Liver (tissue), 8 donors: ENCODE measurements at regions not wholly inside any gene's neighbourhood (a gene's known extent, or its start where the extent isn't known, plus 50 kb on each side); places are given as distances from the start of the nearest gene placed in this dataset.

ENCODE experiments used
- DNase-seq: peaks from one replicate; pipeline ENCODE4 v3.0.0-alpha.2; 2017; ENCODE audit warnings: low spot score
- H3K27ac ChIP-seq, 2 donors: one replicate each; pipeline ENCODE4 v1.7.0; 2013; ENCODE audit warnings: inconsistent platforms in 2 of 2, low read length in 2 of 2, control low read depth in 1 of 2, low read depth in 1 of 2, mild to moderate bottlenecking in 1 of 2
- H3K27me3 ChIP-seq, 4 donors: one replicate each; pipeline versions ENCODE4 v1.6.1 to v1.7.0; 2013; ENCODE audit warnings: low read length in 3 of 4, inconsistent platforms in 1 of 4, mild to moderate bottlenecking in 1 of 4, moderate library complexity in 1 of 4; ENCODE audit not compliant: control insufficient read depth in 4 of 4, insufficient read depth in 4 of 4
- H3K36me3 ChIP-seq, 4 donors: one replicate each; pipeline versions ENCODE4 v1.6.1 to v1.7.0; 2013; ENCODE audit warnings: low read length in 3 of 4, mild to moderate bottlenecking in 3 of 4, low read depth in 1 of 4, moderate library complexity in 1 of 4; ENCODE audit not compliant: control insufficient read depth in 4 of 4, insufficient read depth in 3 of 4
- H3K4me1 ChIP-seq, 4 donors: one replicate each; pipeline versions ENCODE4 v1.6.1 to v1.7.0; 2013; ENCODE audit warnings: low read length in 3 of 4, mild to moderate bottlenecking in 3 of 4, moderate library complexity in 1 of 4; ENCODE audit not compliant: control insufficient read depth in 4 of 4, insufficient read depth in 4 of 4
- H3K4me3 ChIP-seq, 3 donors: one replicate each; pipeline versions ENCODE4 v1.6.1 to v1.7.0; 2013; ENCODE audit warnings: low read length in 3 of 3, control low read depth in 1 of 3, low read depth in 1 of 3, mild to moderate bottlenecking in 1 of 3
- H3K9ac ChIP-seq, 2 donors: one replicate each; pipeline ENCODE4 v1.7.0; 2013; ENCODE audit warnings: low read length in 2 of 2, mild to moderate bottlenecking in 2 of 2, moderate library complexity in 2 of 2, control low read depth in 1 of 2, low read depth in 1 of 2
- H3K9me3 ChIP-seq, 4 donors: one replicate each; pipeline versions ENCODE4 v1.6.1 to v1.7.0; 2013; ENCODE audit warnings: low read length in 3 of 4; ENCODE audit not compliant: control insufficient read depth in 4 of 4
- EGR1 ChIP-seq, 2 donors: IDR thresholded peaks; 2 replicates each; pipeline ENCODE4 v1.6.1; 2016 to 2018; ENCODE audit warnings: antibody characterized with exemption in 2 of 2, low read depth in 2 of 2
- FOXA1 ChIP-seq: IDR thresholded peaks from 2 replicates; pipeline ENCODE4 v1.6.1; 2016; ENCODE audit warnings: antibody characterized with exemption
- FOXA2 ChIP-seq: IDR thresholded peaks from 2 replicates; pipeline ENCODE4 v1.6.1; 2016; ENCODE audit warnings: antibody characterized with exemption
- GABPA ChIP-seq, 2 donors: IDR thresholded peaks in 1 of 2; conservative IDR thresholded peaks in 1 of 2; 2 replicates each; pipeline ENCODE4 v1.6.1; 2016; ENCODE audit warnings: antibody characterized with exemption in 2 of 2, mild to moderate bottlenecking in 1 of 2, moderate library complexity in 1 of 2
- HNF4G ChIP-seq: IDR thresholded peaks from 2 replicates; pipeline ENCODE4 v1.6.1; 2016; ENCODE audit warnings: antibody characterized with exemption
- JUND ChIP-seq, 2 donors: IDR thresholded peaks; 2 replicates each; pipeline ENCODE4 v1.6.1; 2016; ENCODE audit warnings: antibody characterized with exemption in 2 of 2
- NR2F2 ChIP-seq: IDR thresholded peaks from 2 replicates; pipeline ENCODE4 v1.6.1; 2016; ENCODE audit warnings: antibody characterized with exemption
- RAD21 ChIP-seq, 2 donors: IDR thresholded peaks; 2 replicates each; pipeline ENCODE4 v1.6.1; 2016; ENCODE audit warnings: antibody characterized with exemption in 2 of 2, mild to moderate bottlenecking in 2 of 2
- SP1 ChIP-seq: IDR thresholded peaks from 2 replicates; pipeline ENCODE4 v1.6.1; 2018; ENCODE audit warnings: antibody characterized with exemption, mild to moderate bottlenecking
- TAF1 ChIP-seq: conservative IDR thresholded peaks from 2 replicates; pipeline ENCODE4 v1.6.1; 2016; ENCODE audit warnings: antibody characterized with exemption, mild to moderate bottlenecking
- WGBS: extraction: QIAGEN DNeasy Blood & Tissue Kit; methylation state at CpG from one replicate; pipeline ENCODE4 v1.1.7; 2013; 5-methylcytosine and 5-hydroxymethylcytosine counted together
- TF ChIP-seq, protein P1 (sequence below): IDR thresholded peaks from 2 replicates; pipeline ENCODE4 v1.6.1; 2016; ENCODE audit warnings: antibody characterized with exemption, mild to moderate bottlenecking
- TF ChIP-seq, protein P2 (sequence below): fragments of 150-350 bp; IDR thresholded peaks from 2 replicates; pipeline ENCODE4 v1.5.1; 2017; ENCODE audit warnings: improper control_type of control experiment, low read depth, low read length; ENCODE audit not compliant: missing input control
- TF ChIP-seq, protein P3 (sequence below): IDR thresholded peaks from 2 replicates; pipeline ENCODE4 v1.6.1; 2016; ENCODE audit warnings: antibody characterized with exemption
- TF ChIP-seq, protein P4 (sequence below): IDR thresholded peaks from 2 replicates; pipeline ENCODE4 v1.6.1; 2016; ENCODE audit warnings: antibody characterized with exemption
- donor health status: healthy.
- donor health status: healthy.
- donor health status: healthy.
- donor health status: healthy.
- donor health status: healthy.

DNA sequence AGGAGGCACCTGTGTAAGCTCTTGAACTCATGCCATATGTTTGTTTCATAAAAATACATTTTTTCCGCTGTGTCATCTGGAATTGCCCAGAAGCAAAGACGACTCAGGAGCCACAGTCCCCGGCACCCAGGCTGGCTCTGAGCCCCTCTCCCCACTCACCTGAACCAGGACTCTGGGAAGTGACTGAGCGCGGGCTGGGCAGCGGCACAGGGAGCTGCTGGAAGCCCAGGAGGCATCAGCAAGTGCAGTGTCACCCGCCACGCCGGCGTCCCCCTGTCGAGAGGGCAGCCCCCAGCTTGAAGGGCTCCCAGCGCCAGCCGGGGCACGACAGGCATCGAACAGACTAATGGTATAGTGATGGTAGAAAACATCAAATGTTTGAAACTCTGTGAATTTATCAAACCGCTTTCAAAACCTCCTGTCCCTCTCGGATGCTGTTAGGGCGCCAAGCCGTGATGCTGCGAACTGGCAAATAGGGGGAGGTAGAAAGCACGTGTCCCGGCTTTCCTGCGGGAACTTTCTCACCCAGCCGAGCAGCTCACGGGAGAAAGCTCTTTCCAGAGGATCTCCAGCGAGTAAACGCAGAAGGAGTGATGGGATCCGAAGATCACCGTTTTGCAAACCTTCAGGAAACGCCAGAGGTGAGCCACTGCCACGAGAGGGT is 57.8 kb upstream of the COL18A1 start:
- DNase-seq = no peak
- Histone ChIP-seq H3K4me3 (no peak overlapping the region), H3K9me3 (no peaks in the 10 kb centered on the region), H3K27ac (no peak overlapping the region), H3K4me1 (no peaks in the 10 kb centered on the region), H3K36me3 (no peaks in the 10 kb centered on the region), H3K27me3 (no peaks in the 10 kb centered on the region), H3K9ac (no peak overlapping the region)
- TF ChIP-seq FOXA2 = no peak
- TF ChIP-seq, protein P1, sequence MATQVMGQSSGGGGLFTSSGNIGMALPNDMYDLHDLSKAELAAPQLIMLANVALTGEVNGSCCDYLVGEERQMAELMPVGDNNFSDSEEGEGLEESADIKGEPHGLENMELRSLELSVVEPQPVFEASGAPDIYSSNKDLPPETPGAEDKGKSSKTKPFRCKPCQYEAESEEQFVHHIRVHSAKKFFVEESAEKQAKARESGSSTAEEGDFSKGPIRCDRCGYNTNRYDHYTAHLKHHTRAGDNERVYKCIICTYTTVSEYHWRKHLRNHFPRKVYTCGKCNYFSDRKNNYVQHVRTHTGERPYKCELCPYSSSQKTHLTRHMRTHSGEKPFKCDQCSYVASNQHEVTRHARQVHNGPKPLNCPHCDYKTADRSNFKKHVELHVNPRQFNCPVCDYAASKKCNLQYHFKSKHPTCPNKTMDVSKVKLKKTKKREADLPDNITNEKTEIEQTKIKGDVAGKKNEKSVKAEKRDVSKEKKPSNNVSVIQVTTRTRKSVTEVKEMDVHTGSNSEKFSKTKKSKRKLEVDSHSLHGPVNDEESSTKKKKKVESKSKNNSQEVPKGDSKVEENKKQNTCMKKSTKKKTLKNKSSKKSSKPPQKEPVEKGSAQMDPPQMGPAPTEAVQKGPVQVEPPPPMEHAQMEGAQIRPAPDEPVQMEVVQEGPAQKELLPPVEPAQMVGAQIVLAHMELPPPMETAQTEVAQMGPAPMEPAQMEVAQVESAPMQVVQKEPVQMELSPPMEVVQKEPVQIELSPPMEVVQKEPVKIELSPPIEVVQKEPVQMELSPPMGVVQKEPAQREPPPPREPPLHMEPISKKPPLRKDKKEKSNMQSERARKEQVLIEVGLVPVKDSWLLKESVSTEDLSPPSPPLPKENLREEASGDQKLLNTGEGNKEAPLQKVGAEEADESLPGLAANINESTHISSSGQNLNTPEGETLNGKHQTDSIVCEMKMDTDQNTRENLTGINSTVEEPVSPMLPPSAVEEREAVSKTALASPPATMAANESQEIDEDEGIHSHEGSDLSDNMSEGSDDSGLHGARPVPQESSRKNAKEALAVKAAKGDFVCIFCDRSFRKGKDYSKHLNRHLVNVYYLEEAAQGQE = no peak
- 58% methylated on average over 31 of the region's 31 CpGs for WGBS

DNA sequence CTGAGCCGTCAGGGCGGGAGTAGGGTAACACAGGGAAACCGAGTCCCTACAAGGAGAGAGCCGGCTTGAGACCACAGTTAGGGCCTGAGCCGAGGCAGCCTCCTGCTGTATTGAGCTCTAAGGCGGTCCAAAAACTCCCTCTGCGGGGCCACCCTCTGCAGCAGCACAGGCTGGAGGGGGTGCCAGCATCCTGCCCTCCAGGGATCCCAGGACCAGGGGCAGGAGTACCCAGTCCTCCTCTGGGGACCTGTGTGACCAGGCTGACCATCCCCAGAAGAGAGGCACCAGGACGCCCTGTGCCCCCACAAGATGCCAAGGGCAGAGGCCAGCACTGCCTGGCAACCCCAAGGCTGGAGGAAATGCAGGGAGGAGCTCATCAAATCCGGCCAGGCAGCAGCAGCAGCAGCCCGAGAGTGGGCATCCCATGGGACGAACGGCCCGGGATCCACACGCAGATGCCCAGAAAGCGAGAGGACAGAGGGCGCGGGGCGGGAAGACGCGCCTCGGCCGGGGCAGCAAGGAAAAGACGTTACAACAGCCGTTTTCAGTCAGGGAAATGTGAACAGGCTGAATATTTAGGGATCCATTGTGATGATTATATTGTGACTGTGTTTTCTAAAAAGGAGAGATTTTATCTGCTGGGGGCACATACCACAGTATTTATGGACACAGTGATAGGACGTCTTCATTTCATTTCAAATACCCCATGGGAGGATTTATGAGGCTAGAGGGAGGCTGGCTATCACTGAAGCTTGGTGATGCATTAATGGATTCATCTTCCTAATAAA is 57.1 kb upstream of the COL18A1 start:
- TF ChIP-seq EGR1 (IDR thresholded peaks at IDR 0.05; ENCODE audit: low read depth in 2 of 2) (no peak), HNF4G (no peak), SP1 (no peak), GABPA (IDR thresholded peaks at IDR 0.05 in 1 of 2, conservative IDR thresholded peaks at IDR 0.05 in 1 of 2) (no peak), RAD21 (IDR thresholded peaks at IDR 0.05) (no peak), NR2F2 (no peak), JUND (IDR thresholded peaks at IDR 0.05) (no peak), TAF1 (no peak), FOXA1 (no peak)
- TF ChIP-seq, protein P2, sequence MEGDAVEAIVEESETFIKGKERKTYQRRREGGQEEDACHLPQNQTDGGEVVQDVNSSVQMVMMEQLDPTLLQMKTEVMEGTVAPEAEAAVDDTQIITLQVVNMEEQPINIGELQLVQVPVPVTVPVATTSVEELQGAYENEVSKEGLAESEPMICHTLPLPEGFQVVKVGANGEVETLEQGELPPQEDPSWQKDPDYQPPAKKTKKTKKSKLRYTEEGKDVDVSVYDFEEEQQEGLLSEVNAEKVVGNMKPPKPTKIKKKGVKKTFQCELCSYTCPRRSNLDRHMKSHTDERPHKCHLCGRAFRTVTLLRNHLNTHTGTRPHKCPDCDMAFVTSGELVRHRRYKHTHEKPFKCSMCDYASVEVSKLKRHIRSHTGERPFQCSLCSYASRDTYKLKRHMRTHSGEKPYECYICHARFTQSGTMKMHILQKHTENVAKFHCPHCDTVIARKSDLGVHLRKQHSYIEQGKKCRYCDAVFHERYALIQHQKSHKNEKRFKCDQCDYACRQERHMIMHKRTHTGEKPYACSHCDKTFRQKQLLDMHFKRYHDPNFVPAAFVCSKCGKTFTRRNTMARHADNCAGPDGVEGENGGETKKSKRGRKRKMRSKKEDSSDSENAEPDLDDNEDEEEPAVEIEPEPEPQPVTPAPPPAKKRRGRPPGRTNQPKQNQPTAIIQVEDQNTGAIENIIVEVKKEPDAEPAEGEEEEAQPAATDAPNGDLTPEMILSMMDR = no peak
- TF ChIP-seq, protein P3, sequence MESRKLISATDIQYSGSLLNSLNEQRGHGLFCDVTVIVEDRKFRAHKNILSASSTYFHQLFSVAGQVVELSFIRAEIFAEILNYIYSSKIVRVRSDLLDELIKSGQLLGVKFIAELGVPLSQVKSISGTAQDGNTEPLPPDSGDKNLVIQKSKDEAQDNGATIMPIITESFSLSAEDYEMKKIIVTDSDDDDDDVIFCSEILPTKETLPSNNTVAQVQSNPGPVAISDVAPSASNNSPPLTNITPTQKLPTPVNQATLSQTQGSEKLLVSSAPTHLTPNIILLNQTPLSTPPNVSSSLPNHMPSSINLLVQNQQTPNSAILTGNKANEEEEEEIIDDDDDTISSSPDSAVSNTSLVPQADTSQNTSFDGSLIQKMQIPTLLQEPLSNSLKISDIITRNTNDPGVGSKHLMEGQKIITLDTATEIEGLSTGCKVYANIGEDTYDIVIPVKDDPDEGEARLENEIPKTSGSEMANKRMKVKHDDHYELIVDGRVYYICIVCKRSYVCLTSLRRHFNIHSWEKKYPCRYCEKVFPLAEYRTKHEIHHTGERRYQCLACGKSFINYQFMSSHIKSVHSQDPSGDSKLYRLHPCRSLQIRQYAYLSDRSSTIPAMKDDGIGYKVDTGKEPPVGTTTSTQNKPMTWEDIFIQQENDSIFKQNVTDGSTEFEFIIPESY = no peak
- TF ChIP-seq, protein P4, sequence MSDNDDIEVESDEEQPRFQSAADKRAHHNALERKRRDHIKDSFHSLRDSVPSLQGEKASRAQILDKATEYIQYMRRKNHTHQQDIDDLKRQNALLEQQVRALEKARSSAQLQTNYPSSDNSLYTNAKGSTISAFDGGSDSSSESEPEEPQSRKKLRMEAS = no peak
- no peaks in the 10 kb centered on the region for H3K9me3 ChIP-seq
- H3K27me3 ChIP-seq = no peaks in the 10 kb centered on the region
- no peak for DNase-seq
- H3K9ac ChIP-seq = no peak overlapping the region
- H3K4me3 ChIP-seq = no peak overlapping the region
- H3K4me1 ChIP-seq = no peaks in the 10 kb centered on the region
- no peak overlapping the region for H3K27ac ChIP-seq
- no peaks in the 10 kb centered on the region for H3K36me3 ChIP-seq
- 79% methylated on average over 25 of the region's 25 CpGs for WGBS
